NCI-H1930 (cell line): ENCODE measurements at regions not wholly inside any gene's neighbourhood (a gene's known extent, or its start where the extent isn't known, plus 50 kb on each side); places are given as distances from the start of the nearest gene placed in this dataset.

Source experiments
- DNase-seq, 2 experiments: peaks; one replicate each; lab custom pipeline; 2025; lab: John Stamatoyannopoulos, UW

GRCh38 chr2:8399731-8400130 is 282.1 kb upstream of the ID2 start:
- DNase-seq: no peak

DNA sequence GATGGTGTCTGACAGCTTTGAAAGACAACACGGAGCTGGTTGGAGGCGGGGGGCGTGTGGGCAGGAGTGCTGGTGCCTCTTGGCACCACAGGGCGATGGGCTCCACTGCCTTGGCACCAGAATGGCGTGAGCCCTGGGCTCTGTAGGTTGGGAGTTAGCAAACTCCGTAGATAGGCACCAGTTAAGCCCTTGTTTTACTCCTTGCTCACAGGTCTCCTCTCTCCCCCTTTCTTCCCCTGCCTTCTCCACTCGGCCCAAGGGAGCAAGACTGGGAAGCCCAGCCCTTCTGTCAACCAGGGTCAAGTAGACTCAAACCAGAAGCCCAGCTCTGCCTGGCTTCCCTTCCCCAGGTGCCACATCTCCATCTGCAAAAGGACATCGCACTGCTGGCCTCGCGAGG is 281.7 kb upstream of the ID2 start:
- no peak for DNase-seq

GRCh38 chr2:8402222-8402621 is 279.6 kb upstream of the ID2 start:
- DNase-seq: no peak

DNA sequence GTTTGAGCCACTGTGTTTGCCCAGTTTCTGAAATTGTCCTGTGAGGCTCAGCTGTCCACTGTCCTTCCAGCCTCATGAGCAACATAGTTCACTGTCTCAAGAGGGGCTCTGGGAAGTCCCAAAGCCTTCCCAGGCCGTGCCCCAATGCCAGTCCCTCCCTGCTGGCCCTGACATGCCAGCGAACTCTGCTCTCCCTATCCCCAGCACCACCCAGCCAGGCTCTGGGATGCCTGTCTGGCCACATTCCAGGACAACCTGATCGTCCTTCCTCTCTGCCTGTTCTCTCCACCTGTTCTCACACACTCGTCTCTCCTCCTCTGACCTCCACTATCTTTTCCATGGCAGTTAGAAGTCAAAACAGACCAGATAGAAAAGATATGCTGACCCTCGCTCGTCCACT is 278.0 kb upstream of the ID2 start:
- DNase-seq: no peak

- DNase-seq: no peak
Observed at GRCh38 chr2:8405334-8405733, 276.5 kb upstream of the ID2 start.

DNA sequence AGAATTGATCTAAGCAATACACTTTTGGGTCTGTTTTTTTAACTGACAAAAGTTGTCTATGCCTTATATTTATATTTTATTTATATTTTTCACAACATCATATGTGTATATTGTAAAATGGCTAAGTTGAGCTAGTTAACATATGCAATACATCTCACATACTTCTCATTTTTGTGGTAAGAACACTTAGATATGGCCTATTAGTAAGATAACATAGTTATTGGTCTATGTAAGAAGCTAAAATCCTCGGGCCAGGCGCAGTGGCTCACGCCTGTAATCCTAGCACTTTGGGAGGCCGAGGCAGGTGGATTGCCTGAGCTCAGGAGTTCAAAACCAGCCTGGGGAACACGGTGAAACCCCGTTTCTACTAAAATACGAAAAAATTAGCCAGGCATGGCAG is 275.6 kb upstream of the ID2 start:
- no peak for DNase-seq

- DNase-seq: no peak
Observed at GRCh38 chr2:8407332-8407731, 274.5 kb upstream of the ID2 start.

DNA sequence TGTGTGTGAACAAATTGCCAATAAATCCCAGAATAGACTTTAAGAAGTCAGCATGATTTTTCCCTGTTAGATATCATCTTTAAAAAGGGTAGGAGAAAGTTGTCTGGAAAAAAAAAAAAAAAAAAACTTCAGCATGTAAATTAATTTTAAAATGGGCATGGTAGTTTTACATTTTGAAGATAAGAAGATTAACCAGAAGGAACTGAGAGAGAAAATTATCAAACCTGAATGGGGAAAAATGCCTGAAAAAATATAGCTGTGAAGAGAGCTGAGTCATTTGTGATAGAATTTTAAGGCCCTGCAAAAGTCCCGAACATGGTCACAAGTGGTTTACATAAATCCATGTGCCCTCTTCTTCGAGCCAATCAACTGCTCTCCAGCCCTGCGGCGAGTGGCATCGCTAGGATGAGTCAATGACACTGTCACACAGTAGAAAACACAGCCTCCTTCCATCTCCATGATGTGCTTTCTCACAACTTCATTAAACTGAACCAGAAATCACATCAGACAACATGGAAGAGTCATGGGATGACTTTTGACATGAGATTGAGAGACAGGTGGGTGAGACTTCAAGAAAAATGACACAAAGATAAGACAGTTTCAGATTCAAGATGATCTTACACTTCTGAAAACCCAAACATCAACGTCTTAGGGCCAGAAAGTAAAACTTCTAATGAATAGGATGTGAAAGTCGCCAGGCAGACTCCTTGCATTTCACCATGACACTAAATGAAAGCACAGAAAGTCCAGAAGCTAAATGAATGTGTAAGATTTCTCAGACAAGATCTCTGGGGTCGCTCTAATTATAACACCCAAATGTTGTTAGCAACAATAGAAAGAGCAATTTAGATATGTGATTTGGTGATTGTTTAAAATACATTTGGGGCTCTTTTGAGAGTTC is 273.0 kb upstream of the ID2 start:
- DNase-seq: no peak

DNA sequence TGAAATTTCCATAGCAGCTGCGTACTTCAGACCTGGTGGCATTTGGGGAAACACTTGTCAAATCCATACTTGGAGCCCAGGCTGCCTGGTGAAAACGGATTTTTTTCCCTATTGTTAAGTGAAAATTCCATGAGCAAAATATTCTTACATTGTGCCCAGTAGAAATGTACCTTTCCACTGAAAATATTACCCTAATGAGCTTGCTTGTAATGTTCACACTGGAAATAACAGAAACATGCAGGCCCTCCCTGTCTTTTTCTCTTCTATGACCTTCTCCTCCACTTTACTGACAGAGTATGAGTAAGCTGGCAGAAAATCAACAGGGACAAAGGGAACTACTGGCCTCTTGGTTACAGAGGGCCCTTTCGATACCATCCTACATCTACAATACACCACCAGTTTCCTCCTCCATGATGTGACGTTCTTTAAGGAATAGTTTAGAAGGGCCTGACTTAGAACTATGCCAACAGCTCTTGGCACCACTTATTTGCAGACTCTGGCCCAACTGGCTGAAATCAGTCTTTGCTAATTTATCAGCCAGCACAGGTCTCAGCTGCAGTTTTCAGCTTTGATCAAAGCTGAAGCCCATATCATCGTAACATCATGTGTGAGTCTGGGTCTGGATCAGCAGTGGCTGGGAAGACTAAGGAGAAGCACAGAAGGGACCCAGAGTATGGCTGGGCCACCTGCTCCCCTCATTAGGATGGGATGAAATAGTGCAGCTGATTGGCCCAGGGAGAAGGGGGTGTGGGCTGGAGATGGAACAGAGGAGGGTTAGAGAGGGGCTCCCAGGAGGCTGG is 272.2 kb upstream of the ID2 start:
- no peak for DNase-seq

GRCh38 chr2:8412082-8412481 is 269.8 kb upstream of the ID2 start:
- no peak for DNase-seq

- no peak for DNase-seq
Observed at GRCh38 chr2:8412586-8412985, 269.3 kb upstream of the ID2 start.

DNA sequence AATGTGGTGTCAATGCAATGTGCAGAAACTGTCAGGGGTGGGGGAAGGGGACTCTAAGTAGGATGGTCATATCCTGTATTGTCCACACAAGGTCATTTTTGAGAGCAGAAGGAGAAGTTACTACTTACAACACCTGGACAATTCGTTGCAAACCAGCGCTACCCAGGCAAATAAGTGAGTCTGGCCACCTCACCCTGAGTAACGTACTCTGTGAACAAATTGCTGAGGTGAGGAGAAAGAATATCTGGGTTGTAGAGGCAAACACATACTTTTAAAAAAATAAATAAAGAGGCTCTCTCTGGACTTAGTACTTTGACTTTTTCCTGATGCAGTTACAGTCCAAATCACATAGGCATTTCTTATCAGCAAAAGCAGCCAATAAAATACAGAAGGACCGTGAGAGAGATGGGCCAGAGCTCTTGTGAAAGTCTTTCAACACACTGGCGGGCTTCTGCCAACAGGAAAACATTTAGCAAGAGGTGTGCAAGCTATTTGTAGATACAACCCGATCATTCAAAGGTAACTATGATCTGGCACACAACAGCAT is 268.2 kb upstream of the ID2 start:
- DNase-seq: no peak

GRCh38 chr2:8414946-8415879 is 266.6 kb upstream of the ID2 start:
- no peak for DNase-seq

GRCh38 chr2:8416001-8416571 is 265.8 kb upstream of the ID2 start:
- no peak for DNase-seq

- no peak for DNase-seq
Observed at GRCh38 chr2:8416849-8417832, 264.7 kb upstream of the ID2 start.

GRCh38 chr2:8418721-8419120 is 263.1 kb upstream of the ID2 start:
- no peak for DNase-seq

GRCh38 chr2:8421658-8422449 is 260.0 kb upstream of the ID2 start:
- DNase-seq: no peak

- DNase-seq: no peak
Observed at GRCh38 chr2:8422450-8422800, 259.4 kb upstream of the ID2 start.
